Psoas muscle (tissue), 7 donors: ENCODE measurements at regions not wholly inside any gene's neighbourhood (a gene's known extent, or its start where the extent isn't known, plus 50 kb on each side); places are given as distances from the start of the nearest gene placed in this dataset.

ENCODE experiments used
- ATAC-seq, 4 donors: fragments of 200-7000 bp; cut with Tn5 transposase; one replicate each; pipeline ENCODE4 v1.9.1; 2020; ENCODE audit warnings: moderate library complexity in 3 of 4, mild to moderate bottlenecking in 2 of 4
- DNase-seq, 2 donors: peaks; one replicate each; pipeline ENCODE4 v3.0.0-alpha.2; 2020
- H3K27ac ChIP-seq: fragments of 200-600 bp; one replicate; pipeline ENCODE4 v1.8.0; 2022
- H3K27me3 ChIP-seq, 3 donors: fragments of 200-600 bp in 1 of 3; one replicate each; pipeline versions ENCODE4 v1.6.1 to v1.8.0; 2013 to 2022; ENCODE audit warnings: low read length in 2 of 3, mild to moderate bottlenecking in 2 of 3, moderate library complexity in 1 of 3; ENCODE audit not compliant: insufficient read depth in 3 of 3
- H3K36me3 ChIP-seq, 2 donors: fragments of 200-600 bp in 1 of 2; one replicate each; pipeline versions ENCODE4 v1.6.1 to v1.8.0; 2013 to 2022; ENCODE audit warnings: low read depth in 1 of 2, mild to moderate bottlenecking in 1 of 2, moderate library complexity in 1 of 2; ENCODE audit not compliant: insufficient read depth in 1 of 2
- H3K4me1 ChIP-seq: fragments of 200-600 bp; one replicate; pipeline ENCODE4 v1.8.0; 2022
- H3K4me3 ChIP-seq: fragments of 200-600 bp; one replicate; pipeline ENCODE4 v1.8.0; 2022; ENCODE audit warnings: mild to moderate bottlenecking
- H3K9me3 ChIP-seq: fragments of 200-600 bp; one replicate; pipeline ENCODE4 v1.8.0; 2022
- CTCF ChIP-seq: fragments of 200-600 bp; IDR thresholded peaks from one replicate; pipeline ENCODE4 v1.8.0; 2022; ENCODE audit warnings: antibody characterized with exemption
- WGBS, 3 donors: extraction: QIAGEN DNeasy Blood & Tissue Kit; methylation state at CpG; one replicate each; pipeline versions ENCODE4 v1.1.6 to v1.1.7; 2013; 5-methylcytosine and 5-hydroxymethylcytosine counted together
- intact Hi-C, 2 donors: fragments of 100-400 bp; cut with DNase I; formaldehyde crosslinking; loops; one replicate each; pipeline versions ENCODE4 v1.11.0 to v1.14.2; 2022
- donor health status: healthy with polysubstance abuse.
- donor health status: DM: no; HTN: no; CAD: no; lungs with moderate emphysema.
- donor health status: Bipolar disorder and iron deficiency.
- donor health status: healthy.
- donor health status: DM: yes; HTN: yes; CAD: no.
- donor health status: DM: no; HTN: no; CAD: no.
- donor health status: DM: yes; HTN: yes; CAD: no.

- 70 to 80% (median 75%) methylated on average over 1 of the region's 1 CpG for WGBS, 3 donors
Measured at GRCh38 chr6:54588176-54588575, 258.4 kb upstream of the FAM83B start.

GRCh38 chr6:54595844-54596243 is 250.7 kb upstream of the FAM83B start:
- Histone ChIP-seq H3K27me3 (no peaks in the 10 kb centered on the region), H3K4me3 (no peak overlapping the region), H3K27ac (no peak overlapping the region), H3K9me3 (no peaks in the 10 kb centered on the region), H3K4me1 (no peaks in the 10 kb centered on the region), H3K36me3 (no peaks in the 10 kb centered on the region)
- no peak for ATAC-seq
- intact Hi-C loops = no loop called here
- 89 to 92% (median 91%) methylated on average over 3 of the region's 3 CpGs for WGBS, 3 donors
- no peak for DNase-seq
- TF ChIP-seq CTCF = no peak

More at GRCh38 chr6:54588176-54588575, 258.4 kb upstream of the FAM83B start:
- DNase-seq (no peak), ATAC-seq (no peak)
- H3K36me3 ChIP-seq = no peaks in the 10 kb centered on the region
- no peak overlapping the region for H3K27ac ChIP-seq
- no peak overlapping the region for H3K4me3 ChIP-seq
- TF ChIP-seq CTCF = no peak
- intact Hi-C loops = no loop called here
- no peaks in the 10 kb centered on the region for H3K27me3 ChIP-seq
- no peaks in the 10 kb centered on the region for H3K4me1 ChIP-seq
- H3K9me3 ChIP-seq = no peaks in the 10 kb centered on the region

- DNase-seq (no peak), ATAC-seq (no peak)
- 77 to 84% (median 81%) methylated on average over 5 of the region's 5 CpGs for WGBS, 3 donors
- intact Hi-C loops = no loop called here
- Histone ChIP-seq H3K27me3 (no peaks in the 10 kb centered on the region), H3K4me1 (no peaks in the 10 kb centered on the region), H3K27ac (no peak overlapping the region), H3K9me3 (no peaks in the 10 kb centered on the region), H3K4me3 (no peak overlapping the region), H3K36me3 (no peaks in the 10 kb centered on the region)
- no peak for TF ChIP-seq CTCF
Measured at GRCh38 chr6:54598787-54599313, 247.7 kb upstream of the FAM83B start.

GRCh38 chr6:54601600-54602300 is 244.8 kb upstream of the FAM83B start:
- intact Hi-C loops = no loop called here
- Histone ChIP-seq H3K27me3 (no peaks in the 10 kb centered on the region), H3K27ac (no peak overlapping the region), H3K4me1 (no peaks in the 10 kb centered on the region), H3K9me3 (no peaks in the 10 kb centered on the region), H3K36me3 (no peaks in the 10 kb centered on the region), H3K4me3 (no peak overlapping the region)
- no peak for DNase-seq
- 26 to 43% (median 33%) methylated on average over 3 of the region's 3 CpGs for WGBS, 3 donors
- no peak for TF ChIP-seq CTCF
- ATAC-seq = no peak

- TF ChIP-seq CTCF = no peak
- Histone ChIP-seq H3K4me3 (no peak overlapping the region), H3K4me1 (no peaks in the 10 kb centered on the region), H3K9me3 (no peaks in the 10 kb centered on the region), H3K27ac (no peak overlapping the region), H3K36me3 (no peaks in the 10 kb centered on the region), H3K27me3 (no peaks in the 10 kb centered on the region)
- DNase-seq (no peak), ATAC-seq (no peak)
- intact Hi-C loops = no loop called here
- WGBS, 3 donors = 79 to 93% (median 81%) methylated on average over 3 of the region's 3 CpGs
Measured at GRCh38 chr6:54602591-54602990, 244.0 kb upstream of the FAM83B start.
